Esophagus squamous epithelium (tissue), 4 donors: ENCODE measurements at regions not wholly inside any gene's neighbourhood (a gene's known extent, or its start where the extent isn't known, plus 50 kb on each side); places are given as distances from the start of the nearest gene placed in this dataset.

Experiments
- POLR2A ChIP-seq, 4 donors: fragments of 450-650 bp; IDR thresholded peaks; one replicate each; pipeline ENCODE4 v1.6.1; 2017; ENCODE audit warnings: antibody characterized with exemption in 4 of 4, mild to moderate bottlenecking in 4 of 4, moderate library complexity in 3 of 4
- TF ChIP-seq, protein P1 (sequence below), 6 experiments: fragments of 450-650 bp in 4 of 6; fragments of 200-600 bp in 2 of 6; sonication (generic) in 2 of 6; IDR thresholded peaks; one replicate each; pipeline ENCODE4 v1.5.1; 2016 to 2019; ENCODE audit warnings: antibody characterized with exemption in 6 of 6, mild to moderate bottlenecking in 4 of 6, moderate library complexity in 4 of 6

DNA sequence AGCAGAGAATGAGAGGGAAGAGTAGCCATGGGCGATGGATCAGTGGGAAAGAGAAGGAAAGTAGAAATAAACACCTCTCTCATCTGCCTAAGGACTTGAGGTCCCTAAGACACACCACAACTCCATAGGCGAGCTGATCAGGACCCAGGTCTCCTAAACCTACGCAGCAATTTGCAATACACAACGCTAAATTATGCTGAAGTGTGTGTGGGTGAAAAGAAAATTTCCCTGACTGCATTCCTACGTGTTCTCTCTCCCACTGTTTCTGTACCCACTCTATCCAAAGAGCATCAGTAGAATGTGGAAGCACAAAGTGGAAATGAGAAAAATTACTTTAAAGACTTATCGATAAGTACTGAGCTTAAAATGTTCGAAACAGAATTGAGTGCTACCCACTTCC is 88.9 kb downstream of the RPS29 start:
- TF ChIP-seq, protein P1, sequence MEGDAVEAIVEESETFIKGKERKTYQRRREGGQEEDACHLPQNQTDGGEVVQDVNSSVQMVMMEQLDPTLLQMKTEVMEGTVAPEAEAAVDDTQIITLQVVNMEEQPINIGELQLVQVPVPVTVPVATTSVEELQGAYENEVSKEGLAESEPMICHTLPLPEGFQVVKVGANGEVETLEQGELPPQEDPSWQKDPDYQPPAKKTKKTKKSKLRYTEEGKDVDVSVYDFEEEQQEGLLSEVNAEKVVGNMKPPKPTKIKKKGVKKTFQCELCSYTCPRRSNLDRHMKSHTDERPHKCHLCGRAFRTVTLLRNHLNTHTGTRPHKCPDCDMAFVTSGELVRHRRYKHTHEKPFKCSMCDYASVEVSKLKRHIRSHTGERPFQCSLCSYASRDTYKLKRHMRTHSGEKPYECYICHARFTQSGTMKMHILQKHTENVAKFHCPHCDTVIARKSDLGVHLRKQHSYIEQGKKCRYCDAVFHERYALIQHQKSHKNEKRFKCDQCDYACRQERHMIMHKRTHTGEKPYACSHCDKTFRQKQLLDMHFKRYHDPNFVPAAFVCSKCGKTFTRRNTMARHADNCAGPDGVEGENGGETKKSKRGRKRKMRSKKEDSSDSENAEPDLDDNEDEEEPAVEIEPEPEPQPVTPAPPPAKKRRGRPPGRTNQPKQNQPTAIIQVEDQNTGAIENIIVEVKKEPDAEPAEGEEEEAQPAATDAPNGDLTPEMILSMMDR (IDR thresholded peaks at IDR 0.05), result no peak
- TF ChIP-seq POLR2A (IDR thresholded peaks at IDR 0.05), result no peak
